Epithelial cell of proximal tubule (primary cell): ENCODE measurements at regions not wholly inside any gene's neighbourhood (a gene's known extent, or its start where the extent isn't known, plus 50 kb on each side); places are given as distances from the start of the nearest gene placed in this dataset.

ENCODE experiments used
- DNase-seq: peaks from one replicate; pipeline ENCODE4 v3.0.0-alpha.2; 2011; ENCODE audit warnings: low read depth
- H3K4me3 ChIP-seq: 2 replicates; pipeline ENCODE4 v1.5.1; 2011; ENCODE audit warnings: low read depth, mild to moderate bottlenecking, low read length
- CTCF ChIP-seq: conservative IDR thresholded peaks from 2 replicates; pipeline ENCODE4 v1.5.1; 2012; ENCODE audit warnings: low read depth, mild to moderate bottlenecking, low read length

- DNase-seq: no peak
- no peak for TF ChIP-seq CTCF
Observed at GRCh38 chrY:19882145-19882544, 137.6 kb upstream of the KDM5D start.

GRCh38 chrY:19869715-19870114, 125.2 kb upstream of the KDM5D start:
- no peak for TF ChIP-seq CTCF
- H3K4me3 ChIP-seq: no peak overlapping the region

More at GRCh38 chrY:19882145-19882544, 137.6 kb upstream of the KDM5D start:
- no peak overlapping the region for H3K4me3 ChIP-seq

GRCh38 chrY:19869281-19869680, 124.8 kb upstream of the KDM5D start:
- TF ChIP-seq CTCF: no peak
- no peak for DNase-seq
- H3K4me3 ChIP-seq: no peak overlapping the region

More at GRCh38 chrY:19869715-19870114, 125.2 kb upstream of the KDM5D start:
- DNase-seq: no peak

GRCh38 chrY:19868647-19869046, 124.1 kb upstream of the KDM5D start:
- no peak overlapping the region for H3K4me3 ChIP-seq
- TF ChIP-seq CTCF: no peak
- DNase-seq: no peak

- no peak for DNase-seq
- no peak for TF ChIP-seq CTCF
- H3K4me3 ChIP-seq: no peak overlapping the region
Observed at GRCh38 chrY:19856474-19857135, 112.1 kb upstream of the KDM5D start.

GRCh38 chrY:19842972-19843371, 98.4 kb upstream of the KDM5D start:
- DNase-seq: no peak
- TF ChIP-seq CTCF: no peak
- H3K4me3 ChIP-seq: no peak overlapping the region

GRCh38 chrY:19824136-19824535, 79.6 kb upstream of the KDM5D start:
- DNase-seq: no peak
- H3K4me3 ChIP-seq: no peak overlapping the region
- no peak for TF ChIP-seq CTCF
